CD4-positive, alpha-beta T cell treated with Interleukin-1 beta for 1 hour (primary cell): ENCODE measurements at regions not wholly inside any gene's neighbourhood (a gene's known extent, or its start where the extent isn't known, plus 50 kb on each side); places are given as distances from the start of the nearest gene placed in this dataset.
"Not testable (repeated sequence)": the region's sequence is repeated elsewhere in the genome, so short reads cannot be mapped to it uniquely, and the experiment has no call there.

Experiments used
- DNase-seq, 2 donors: peaks; one replicate each; pipeline ENCODE4 v3.0.0-alpha.2; 2020 to 2022

DNA sequence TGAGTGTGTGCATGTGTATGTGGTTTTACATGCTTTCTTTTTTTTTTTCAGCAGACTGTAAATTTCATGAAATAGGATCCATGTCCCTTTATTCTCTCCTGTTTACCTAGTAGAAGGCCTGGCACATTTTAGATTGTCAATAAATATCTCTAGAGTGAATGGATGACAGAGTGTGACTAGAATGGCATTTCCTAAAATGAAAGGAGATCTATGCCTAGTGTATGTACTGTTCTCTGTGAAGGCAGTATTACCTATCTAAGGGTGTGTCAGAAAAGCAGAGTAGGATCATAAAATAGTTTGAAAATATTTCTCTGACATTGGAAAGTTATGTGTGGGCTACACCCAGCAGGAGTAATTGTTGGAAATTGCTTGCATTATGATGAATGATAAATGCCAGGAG, 1876.0 kb upstream of the C9orf72 start:
- no peak for DNase-seq

DNA sequence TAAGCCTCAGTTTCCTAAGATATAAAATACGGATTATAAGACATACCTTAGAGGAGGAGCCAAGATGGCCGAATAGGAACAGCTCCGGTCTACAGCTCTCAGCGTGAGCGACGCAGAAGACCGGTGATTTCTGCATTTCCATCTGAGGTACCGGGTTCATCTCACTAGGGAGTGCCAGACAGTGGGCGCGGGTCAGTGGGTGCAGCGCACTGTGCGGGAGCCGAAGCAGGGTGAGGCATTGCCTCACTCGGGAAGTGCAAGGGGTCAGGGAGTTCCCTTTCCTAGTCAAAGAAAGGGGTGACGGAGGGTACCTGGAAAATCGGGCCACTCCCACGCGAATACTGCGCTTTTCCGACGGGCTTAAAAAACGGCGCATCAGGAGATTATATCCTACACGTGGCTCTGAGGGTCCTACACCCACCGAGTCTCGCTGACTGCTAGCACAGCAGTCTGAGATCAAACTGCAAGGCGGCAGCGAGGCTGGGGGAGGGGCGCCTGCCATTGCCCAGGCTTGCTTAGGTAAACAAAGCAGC, 1877.1 kb upstream of the C9orf72 start:
- not testable (repeated sequence) for DNase-seq

DNA sequence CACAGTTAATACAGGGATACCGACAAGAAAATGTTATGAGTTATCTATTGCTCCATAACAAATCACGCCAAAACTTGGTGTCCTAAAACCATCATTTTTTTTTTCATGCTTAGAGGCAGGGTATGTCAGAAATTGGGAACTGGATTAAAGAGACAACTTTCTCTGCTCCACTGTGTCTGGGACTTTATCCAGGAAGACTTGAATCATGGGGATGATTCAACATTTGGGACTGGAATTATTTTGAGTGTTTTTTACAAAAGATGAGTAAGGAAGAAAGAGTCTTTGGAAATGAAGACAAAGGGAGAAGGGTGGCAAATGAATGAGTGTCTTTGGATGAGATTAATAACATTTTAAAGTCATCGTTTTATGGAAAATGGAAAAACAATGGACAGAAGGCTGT, 1883.7 kb upstream of the C9orf72 start:
- DNase-seq, result no peak

DNA sequence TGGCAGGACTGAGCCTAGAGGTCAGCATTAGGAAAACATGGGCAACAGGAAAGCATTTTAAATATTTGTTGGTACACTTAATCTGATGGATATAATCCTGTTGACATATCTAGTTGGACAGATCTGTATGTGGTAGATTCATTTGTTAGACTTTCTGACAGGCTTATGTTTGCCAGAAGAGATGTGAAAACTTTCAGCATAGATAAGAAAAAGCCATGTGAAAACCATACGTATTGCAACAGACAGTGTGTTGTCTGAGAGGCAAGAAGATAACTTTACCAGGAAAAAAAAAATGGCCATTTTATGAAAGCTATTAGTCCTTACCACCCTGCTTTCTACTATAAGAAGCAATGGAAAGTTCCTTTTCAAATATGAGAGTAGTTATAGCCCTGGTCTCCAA, 1902.2 kb upstream of the C9orf72 start:
- DNase-seq, result no peak

DNA sequence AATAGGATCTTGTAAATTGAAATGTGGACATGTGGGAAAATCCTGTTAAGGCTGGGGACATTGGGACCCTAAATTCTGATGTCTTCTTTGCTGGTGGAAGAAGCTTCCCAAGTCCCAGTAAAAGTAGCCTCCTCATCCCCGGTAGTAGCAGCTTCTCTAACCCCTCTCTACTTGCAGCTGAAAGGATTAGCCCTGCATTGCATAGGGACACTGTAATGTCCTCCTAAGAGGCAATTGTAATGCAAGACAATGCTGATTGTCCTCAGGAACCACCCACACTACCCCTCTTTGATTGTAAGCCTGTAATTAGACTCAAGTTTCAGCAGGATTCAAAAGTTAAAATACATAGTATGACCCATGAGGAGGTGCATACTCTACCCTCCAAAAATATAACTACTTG, 1938.4 kb upstream of the C9orf72 start:
- no peak for DNase-seq

DNA sequence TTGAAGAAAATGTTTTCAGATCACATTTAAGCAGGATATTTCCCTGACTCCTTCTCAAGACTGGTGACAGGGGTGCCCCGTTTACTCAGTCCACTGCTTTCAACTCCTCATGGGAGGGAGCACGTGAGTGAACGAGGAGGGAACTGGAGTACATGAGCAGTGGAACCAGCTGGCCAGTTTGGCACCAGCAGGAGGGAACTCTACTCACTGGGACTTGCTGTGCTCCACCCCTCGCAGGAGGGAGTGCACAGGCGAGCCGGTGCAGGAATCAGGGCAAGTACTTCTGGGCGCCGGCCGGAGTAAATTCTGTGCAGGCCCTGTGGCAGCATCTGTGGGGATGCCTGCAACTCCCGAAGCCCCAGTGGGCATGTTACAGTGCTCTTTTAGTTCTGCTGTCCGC, 1941.1 kb upstream of the C9orf72 start:
- no peak for DNase-seq

DNA sequence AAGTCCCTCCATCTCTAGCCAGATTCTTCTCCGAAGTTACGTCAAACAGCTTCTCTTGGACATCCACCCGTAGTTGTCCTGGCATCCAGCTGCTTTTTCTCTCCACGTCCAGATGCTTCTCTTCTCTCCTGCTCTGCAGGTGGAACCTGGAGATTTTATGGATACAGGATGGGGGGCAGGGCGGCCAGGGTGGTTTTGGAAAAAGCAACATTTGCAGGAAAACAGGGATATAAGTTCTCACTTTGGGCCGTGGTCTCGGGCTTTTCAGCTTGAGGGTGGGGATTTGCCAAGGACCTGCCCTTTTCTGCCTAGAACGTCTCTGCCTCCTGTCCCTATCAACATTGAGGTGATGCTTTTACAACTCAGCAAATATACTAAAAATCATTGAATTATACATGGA, 1941.6 kb upstream of the C9orf72 start:
- no peak for DNase-seq

DNA sequence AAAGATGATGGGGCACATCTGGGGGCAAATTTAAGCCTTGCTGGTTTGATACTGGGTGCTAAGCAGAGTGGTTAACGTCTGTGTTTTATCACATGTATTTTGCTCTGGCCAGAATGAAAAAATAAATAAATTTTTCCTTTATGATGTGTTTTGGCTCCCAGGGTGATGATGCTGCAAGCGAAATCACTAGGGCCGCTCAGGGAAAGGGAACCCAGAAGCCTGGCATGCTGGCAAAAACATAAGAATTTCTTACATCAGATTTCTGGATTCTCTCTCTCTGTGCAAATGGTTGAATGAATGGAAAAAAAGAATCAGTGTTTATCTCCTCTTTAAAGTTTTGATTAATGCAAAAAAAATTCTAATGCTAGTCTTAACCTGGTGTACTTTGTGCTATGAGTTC, 1975.2 kb upstream of the C9orf72 start:
- DNase-seq, result no peak

DNA sequence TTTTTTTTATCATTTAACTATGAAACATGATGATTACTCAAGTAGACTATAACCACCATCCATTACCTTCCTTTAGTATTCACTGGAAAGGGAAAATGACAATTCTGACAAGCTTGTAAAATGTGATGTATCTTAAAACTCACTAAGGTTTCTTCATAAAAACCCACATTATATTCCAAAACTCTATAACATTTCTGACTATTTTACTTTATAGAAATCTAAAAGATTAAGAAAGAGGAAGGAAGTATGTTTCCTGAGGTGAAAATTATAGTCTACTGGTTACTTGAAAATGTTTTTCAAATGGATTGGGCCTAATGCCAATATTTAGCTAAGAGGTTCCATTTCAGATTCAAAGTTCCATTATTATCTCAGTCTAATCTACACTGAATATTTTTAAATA, 1982.2 kb upstream of the C9orf72 start:
- DNase-seq, result no peak

DNA sequence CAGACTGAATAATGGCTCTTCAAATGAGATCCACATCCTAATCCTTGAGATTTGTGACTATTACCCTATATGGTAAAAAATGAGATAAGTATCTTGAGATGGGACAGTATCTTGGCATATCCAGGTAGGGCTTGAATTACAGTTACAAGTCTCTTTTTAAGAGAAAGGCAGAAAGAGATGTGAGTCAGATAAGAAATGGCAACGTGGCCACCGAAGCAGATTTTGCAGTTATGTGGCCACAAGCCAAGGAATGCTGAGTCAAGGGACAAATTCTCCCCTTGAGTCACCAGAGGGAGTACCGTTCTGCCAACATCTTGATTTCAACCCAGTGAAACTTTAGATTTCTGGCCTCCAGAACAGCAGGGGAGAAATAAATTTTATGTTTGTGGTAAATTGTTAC, 1983.0 kb upstream of the C9orf72 start:
- DNase-seq, result no peak

DNA sequence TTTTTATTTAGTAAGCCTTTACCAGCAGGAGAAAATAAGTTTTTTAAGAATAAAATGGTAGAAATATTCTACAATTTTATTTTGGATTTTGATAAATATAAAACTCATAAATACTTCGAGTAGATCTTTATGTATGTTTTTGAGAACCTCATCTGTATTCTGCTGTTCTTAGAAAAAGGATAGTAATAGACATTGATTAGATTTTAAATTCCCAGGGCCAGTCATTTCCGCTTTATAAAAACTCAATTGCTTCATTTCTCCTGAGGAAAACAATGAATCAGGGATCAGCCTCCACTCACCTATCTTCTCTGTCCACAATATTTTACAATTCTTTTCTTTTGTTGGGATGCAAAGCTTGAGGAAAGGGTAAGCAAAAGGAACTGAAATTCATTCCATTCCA, 1983.5 kb upstream of the C9orf72 start:
- DNase-seq, result no peak

DNA sequence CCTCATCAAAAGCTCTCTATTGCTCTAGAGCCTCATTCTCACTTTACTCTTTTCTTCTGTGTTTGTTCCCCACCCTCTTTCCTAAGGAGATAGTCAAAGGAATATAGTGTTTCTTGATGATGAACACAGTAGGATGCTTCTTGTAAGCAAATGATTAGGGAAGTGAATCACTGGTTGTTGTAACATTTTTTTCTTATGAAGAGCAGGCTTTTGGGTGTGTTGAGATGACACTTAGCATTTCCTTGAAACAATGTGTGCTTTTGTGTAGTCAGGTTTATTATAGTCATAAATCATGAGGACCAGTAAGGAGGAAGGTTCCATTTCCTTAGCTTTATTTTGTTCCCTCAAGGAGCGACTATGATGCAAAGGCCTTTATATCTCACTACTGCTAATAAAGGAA, 1991.3 kb upstream of the C9orf72 start:
- no peak for DNase-seq

DNA sequence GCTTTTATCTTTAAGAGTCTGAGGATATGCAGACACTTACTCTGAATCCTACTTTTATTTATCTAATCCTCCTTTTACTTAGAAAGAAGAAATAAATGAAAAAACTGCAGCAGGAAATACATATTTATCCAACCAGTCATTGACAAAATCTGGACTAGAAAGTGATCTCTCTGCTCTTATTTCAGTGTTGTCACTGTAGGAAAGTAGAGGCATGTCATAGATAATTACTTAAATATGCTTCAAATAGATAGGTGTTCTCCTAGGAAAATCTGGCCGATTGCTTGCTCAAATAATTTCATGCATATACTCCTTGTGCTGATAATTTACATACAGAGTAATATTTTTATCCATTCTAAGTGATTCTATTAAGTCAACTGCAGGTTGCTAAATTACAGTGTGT, 2001.9 kb upstream of the C9orf72 start:
- no peak for DNase-seq

DNA sequence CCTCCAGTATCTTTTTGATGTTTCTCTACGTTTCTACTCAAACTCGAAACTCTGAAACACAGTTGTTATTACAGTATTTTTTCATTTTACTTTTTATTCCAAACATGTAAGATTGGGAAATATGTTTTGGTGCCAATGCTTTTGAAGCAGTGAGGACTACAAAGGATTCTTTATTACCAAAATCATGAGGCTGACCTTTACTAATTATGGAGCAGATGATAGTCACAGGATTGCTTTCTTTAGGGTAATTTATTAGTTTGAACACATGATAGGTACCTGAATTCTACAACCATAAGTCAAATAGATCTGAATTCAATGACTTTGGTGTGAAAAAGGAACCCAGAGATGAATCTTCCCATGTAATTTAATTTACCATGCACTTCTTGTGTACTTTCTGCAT, 2015.1 kb upstream of the C9orf72 start:
- no peak for DNase-seq

DNA sequence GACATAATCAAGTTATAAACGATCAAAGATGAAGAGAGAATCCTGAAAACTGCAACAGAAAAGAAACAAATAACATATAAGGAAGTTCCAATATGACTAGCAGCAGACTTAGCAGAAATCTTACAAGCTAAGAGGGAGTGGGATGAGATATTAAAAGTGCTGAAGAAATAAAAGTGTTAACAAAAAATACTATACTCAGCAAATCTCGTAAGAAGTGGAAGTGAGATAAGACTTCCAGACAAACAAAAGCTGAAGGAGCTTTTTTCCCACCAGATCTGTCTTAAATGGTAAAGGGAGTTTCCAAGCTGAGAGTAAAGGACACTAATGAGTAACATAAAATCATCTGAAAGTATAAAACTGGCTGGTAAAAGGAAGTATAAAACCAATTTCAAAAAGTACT, 2036.0 kb upstream of the C9orf72 start:
- no peak for DNase-seq

DNA sequence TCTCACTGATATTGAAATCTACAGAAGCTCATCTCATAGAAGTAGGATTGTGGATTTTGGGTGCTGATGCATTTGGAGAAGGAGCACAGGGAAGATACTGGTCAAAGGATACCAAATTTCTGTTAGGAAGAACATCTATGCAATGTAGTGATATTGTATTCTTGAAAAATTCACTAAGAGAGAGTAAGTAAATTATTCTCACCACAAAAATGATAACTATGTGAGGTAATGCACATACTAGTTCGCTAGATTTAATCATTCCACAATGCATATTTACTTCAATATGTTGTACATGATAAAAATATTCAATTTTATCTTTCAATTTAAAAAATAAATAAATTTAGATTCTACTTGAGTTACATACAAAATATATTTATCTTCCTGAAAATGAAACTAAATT, 2040.5 kb upstream of the C9orf72 start:
- DNase-seq, result no peak

DNA sequence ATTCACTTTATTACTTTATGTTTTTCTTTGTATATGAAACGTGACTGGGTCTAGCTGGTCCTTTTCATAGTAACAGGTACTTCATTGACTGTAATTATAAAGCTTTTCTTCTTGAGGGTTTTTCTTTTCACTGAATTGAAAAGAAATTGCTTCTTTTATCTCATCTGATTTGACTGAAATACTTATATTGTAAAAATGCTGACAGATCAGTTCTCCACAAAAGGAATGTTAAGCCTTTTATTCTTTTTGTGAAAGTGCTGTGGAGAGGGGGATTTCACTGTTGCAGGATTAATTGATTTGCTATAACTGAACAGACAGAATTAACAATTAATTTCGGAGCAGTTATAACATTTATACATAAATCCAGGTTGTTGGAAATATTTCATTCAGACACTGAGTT, 2043.6 kb upstream of the C9orf72 start:
- DNase-seq, result no peak

DNA sequence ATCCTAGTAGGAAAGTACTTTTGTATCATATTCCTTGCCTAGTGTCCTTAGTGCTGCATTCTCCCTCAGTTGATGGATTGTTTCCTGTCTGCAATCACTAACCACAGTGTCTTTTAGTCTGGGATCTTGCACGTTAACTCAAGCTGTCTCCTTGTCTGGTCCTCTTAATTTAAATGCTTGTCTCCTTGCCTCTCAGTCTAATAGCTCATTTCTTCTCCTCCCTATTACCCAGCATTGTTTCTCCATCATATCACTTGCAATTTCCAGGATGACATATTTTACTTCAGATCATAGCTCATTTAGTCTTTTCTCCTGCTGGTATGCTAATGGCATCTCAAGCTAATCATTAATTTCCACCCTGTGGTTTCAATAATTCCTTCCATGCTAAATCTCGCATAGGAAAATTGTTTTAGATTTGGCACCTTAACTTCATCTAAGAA, 2052.0 kb upstream of the C9orf72 start:
- DNase-seq, result no peak

DNA sequence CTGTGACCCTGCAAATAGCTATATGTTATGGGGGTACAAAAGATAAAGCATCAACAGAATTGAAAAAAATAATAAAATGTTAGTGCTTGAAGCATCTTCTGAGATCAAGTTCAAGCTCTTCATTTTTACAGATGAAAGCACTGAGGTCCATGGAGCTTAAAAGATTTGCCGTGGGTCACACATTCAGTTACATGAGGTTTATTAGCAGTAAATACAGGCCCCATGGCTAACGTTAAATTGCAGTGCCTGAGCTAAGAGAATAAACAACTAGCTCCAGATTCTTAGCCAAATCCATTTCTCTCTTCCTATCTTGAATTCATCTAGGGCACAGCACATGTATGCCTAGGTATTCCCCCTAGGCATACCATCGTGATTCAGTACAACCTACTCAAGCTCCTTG, 2052.7 kb upstream of the C9orf72 start:
- DNase-seq, result no peak

DNA sequence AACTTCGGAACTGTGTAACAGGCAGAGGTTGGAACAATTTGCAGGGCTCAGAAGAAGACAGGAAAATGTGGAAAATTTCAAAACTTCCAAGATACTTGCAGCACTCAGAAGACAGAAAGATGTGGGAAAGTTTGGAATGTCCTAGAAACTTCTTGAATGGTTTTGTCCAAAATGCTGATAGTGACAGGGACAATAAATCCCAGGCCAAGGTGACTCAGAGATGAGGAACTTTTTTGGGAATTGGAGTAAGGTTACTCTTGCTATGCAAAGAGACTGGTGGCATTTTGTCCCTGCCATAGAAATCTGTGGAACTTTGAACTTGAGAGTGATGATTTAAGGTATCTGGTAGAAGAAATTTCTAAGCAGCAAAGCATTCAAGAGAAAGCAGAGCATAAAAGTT, 2055.6 kb upstream of the C9orf72 start:
- not testable (repeated sequence) for DNase-seq

DNA sequence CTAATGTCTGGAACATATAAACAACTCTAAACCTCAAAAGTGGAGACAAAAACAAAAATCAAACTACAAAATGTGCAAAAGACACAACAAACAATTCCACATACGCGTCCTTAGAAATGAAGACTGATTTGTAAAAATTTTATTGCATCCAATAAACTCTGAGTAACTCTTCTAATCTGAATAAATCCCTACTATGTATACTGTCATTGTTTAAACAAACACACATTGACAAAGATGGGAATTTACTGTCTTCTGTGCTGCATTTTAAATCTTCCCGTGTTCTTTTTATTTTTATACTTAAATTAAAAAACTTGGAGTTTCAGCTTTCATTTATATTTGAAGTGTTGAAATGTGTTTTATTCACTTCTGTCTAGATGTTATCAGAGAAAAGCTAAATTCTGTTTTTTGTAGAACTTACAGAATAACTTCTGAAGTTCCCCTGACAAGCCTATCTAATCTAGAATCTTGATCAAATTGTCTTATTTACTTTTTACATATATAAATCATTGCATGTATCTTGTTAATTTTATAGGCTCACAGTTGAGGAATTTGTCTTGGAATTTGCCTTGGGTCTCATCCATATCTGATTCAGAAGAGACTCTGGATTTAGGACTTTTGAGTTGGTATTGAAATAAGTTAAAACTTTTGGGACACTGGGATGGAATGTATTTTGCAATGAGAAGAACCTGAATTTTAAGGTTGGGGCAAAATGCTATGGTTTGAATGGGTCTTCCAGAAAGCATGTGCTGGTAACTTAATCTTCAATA, 2064.4 kb upstream of the C9orf72 start:
- DNase-seq, result no peak

DNA sequence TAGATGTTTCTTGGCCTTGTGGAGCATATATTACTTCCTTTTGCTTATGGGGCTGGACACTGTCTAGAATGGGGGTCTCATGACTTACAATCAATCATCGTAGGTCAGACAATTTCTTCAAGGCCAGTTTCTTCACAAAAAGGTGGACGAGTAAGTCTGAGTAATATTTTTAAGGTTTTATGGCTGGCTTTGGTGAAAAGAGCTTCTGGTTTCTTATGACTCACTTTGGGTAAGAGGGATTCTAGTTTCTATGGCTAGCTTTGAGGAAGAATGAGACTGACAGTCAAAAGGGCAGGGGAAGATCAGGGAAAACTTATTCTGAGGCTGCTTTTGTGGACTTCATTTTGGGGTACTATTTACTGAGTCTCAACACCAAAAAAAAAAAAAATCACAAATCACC, 2067.2 kb upstream of the C9orf72 start:
- no peak for DNase-seq

DNA sequence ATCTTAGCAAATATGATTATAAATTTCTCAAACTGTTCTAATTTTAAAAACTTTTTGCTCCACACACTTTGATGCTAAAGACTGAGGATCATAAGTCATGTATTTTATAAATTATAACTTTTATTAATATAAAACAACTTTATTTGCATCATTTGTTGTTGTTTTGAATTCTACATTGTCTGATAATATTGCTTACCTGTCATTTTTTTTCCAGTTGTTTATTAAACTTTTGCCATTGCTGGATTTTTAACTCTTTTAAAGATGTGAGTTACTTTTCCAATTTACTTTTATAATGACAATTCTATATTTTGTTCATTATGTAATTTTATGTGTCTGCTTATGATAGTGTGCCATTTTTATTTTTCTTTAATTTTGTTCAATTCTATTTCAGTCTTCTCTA, 2071.2 kb upstream of the C9orf72 start:
- DNase-seq, result no peak

DNA sequence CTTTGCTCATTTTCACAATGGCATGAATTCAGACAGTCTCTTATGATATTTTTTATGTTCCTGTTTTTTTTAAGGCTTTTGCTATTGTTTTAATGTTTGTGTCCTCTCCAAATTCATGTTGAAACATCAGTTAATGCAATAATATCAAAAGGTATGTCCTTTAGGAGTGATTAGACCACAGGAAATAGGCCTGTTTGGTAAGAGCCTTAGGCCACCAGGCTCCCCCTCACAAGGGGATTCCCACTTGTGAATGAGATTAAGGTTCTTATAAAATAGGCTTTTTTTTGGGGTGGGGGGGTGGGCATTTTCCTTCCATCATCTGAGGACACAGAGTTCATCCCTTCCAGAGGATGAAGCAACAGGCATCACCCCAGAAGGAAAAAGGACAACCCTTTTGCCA, 2074.2 kb upstream of the C9orf72 start:
- DNase-seq, result no peak

DNA sequence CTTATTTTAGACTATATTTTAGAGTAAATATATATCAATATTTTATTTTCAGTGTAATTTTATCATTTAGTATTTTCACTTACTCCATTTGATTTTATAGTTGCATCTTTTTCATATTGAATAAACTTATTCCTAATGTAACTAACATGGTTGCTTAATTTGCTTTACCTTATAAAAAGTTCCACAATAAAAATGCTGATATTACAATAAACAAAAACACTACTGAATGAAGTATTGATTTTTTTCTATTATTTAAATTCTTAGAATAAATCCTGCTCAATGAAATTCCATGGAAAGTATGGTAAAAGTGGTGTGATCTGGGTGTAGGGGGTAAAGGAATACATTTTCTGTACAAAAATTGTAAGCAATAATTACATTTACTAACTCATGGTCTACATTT, 2074.9 kb upstream of the C9orf72 start:
- no peak for DNase-seq
